Panc1 (cell line): ENCODE measurements at regions not wholly inside any gene's neighbourhood (a gene's known extent, or its start where the extent isn't known, plus 50 kb on each side); places are given as distances from the start of the nearest gene placed in this dataset.

Experiments
- ATAC-seq: fragments of 200-7000 bp; cut with Tn5 transposase; 2 replicates; pipeline ENCODE4 v1.9.1; 2020; ENCODE audit warnings: mild to moderate bottlenecking, moderate library complexity
- BruUV-seq: library from RNA; stranded (reverse); fragments of 400-500 nt; replicated peaks from 2 replicates; lab custom pipeline; 2021; lab: Mats Ljungman, UMichigan
- CTCF ChIA-PET: fragments of 300-600 bp; sonication (Branson Sonifier 250); formaldehyde crosslinking; loops from one replicate; lab custom pipeline; 2022; ENCODE audit warnings: antibody characterized with exemption; lab: Charles Lee
- POLR2A ChIA-PET: fragments of 300-600 bp; sonication (Branson Sonifier 250); formaldehyde crosslinking; loops from one replicate; lab custom pipeline; 2022; ENCODE audit warnings: antibody characterized with exemption; lab: Charles Lee
- DNase-seq: peaks from one replicate; pipeline ENCODE4 v3.0.0-alpha.2; 2010; ENCODE audit warnings: low read depth, low spot score
- H3K27ac ChIP-seq: 2 replicates; pipeline ENCODE4 v1.5.1; 2011; ENCODE audit warnings: mild to moderate bottlenecking, low read length, inconsistent platforms
- H3K27me3 ChIP-seq: fragments of 200-500 bp; sonication (Bioruptor generic); 2 replicates; pipeline ENCODE4 v1.6.0; 2014; ENCODE audit warnings: low read length, inconsistent platforms; ENCODE audit not compliant: control insufficient read depth, insufficient read depth
- H3K36me3 ChIP-seq: fragments of 200-500 bp; sonication (Bioruptor generic); 2 replicates; pipeline ENCODE4 v1.5.1; 2014; ENCODE audit warnings: inconsistent platforms, mild to moderate bottlenecking, low read length, moderate library complexity; ENCODE audit not compliant: control insufficient read depth, insufficient read depth
- H3K4me1 ChIP-seq: 2 replicates; pipeline ENCODE4 v1.5.1; 2011; ENCODE audit warnings: inconsistent platforms, mild to moderate bottlenecking, low read length, moderate library complexity; ENCODE audit not compliant: control insufficient read depth, insufficient read depth
- H3K4me3 ChIP-seq, 2 experiments: 2 replicates each; pipeline ENCODE4 v1.5.1; 2011 to 2012; ENCODE audit warnings: low read depth in 2 of 2, low read length in 2 of 2, mild to moderate bottlenecking in 2 of 2, inconsistent platforms in 1 of 2, moderate library complexity in 1 of 2
- H3K9me3 ChIP-seq: fragments of 200-500 bp; sonication (Bioruptor generic); 2 replicates; pipeline ENCODE4 v1.5.1; 2014; ENCODE audit warnings: low read depth, mild to moderate bottlenecking, inconsistent platforms, low read length, moderate library complexity; ENCODE audit not compliant: control insufficient read depth, insufficient read depth
- CTCF ChIP-seq: fragments of 450-650 bp; IDR thresholded peaks from 2 replicates; pipeline ENCODE4 v1.5.1; 2017; ENCODE audit warnings: mild to moderate bottlenecking
- POLR2AphosphoS5 ChIP-seq: IDR thresholded peaks from 2 replicates; pipeline ENCODE4 v1.6.1; 2012; ENCODE audit warnings: mild to moderate bottlenecking, low read depth, low read length, moderate library complexity
- REST ChIP-seq, 2 experiments: IDR thresholded peaks; 2 replicates each; pipeline ENCODE4 v1.6.1; 2011 to 2012; ENCODE audit warnings: low read depth in 2 of 2, control low read depth in 1 of 2, low read length in 1 of 2, mild to moderate bottlenecking in 1 of 2, moderate library complexity in 1 of 2; ENCODE audit not compliant: insufficient read depth in 1 of 2
- SIN3A ChIP-seq: IDR thresholded peaks from 2 replicates; pipeline ENCODE4 v1.6.1; 2012; ENCODE audit warnings: low read depth, mild to moderate bottlenecking, low read length, moderate library complexity, borderline replicate concordance; ENCODE audit not compliant: insufficient read depth
- TCF7L2 ChIP-seq: IDR thresholded peaks from 2 replicates; pipeline ENCODE4 v1.6.1; 2011; ENCODE audit warnings: mild to moderate bottlenecking, low read depth, low read length, inconsistent platforms
- in situ Hi-C: cut with HindIII; loops from 2 replicates; pipeline ENCODE4 v1.10.0; 2016; ENCODE audit warnings: low sequenced_read_pairs, low pct_unique_long_range_greater_than_20kb
- intact Hi-C: fragments of 100-400 bp; cut with micrococcal nuclease; formaldehyde crosslinking; loops from one replicate; pipeline ENCODE4 v1.10.0; 2022; ENCODE audit not compliant: unreplicated experiment

DNA sequence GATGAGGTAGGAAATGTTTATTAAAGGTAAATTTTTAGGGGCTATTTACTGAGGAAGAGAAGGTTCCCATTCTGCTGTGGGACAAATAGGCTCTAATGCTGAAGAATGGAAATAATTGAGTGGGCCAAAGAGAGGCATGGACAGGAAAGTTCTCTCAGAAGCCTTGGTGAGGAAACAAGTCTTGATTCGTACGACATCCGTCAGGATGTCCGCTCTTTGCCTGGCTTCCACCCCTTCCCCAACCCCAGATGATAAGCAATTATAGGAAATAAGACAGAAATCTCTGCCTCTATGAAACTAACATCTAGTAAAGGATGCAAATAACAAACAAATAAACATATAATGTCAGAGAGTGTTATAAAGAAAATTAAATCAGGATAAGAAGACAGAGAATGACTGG lies 91.7 kb upstream of the BCAT1 start:
- TF ChIP-seq SIN3A = no peak
- TF ChIP-seq POLR2AphosphoS5 = no peak
- TF ChIP-seq TCF7L2 = no peak
- TF ChIP-seq CTCF = no peak
- no peak for TF ChIP-seq REST (IDR thresholded peaks at IDR 0.05; ENCODE audit: insufficient read depth in 1 of 2, low read depth in 2 of 2, low read length in 1 of 2)
- no peak for ATAC-seq
- H3K4me3 ChIP-seq = no peak overlapping the region
- peaks cover 4% of the 10 kb centered on the region for H3K27me3 ChIP-seq
- no TSS peak for BruUV-seq
- ChIA-PET POLR2A (no interaction called here), CTCF (interaction anchor here (0.6 kb wide), 1 partner anchor 11 kb away, joined by 6 read pairs; no protein-coding TSS in a partner anchor)
- H3K9me3 ChIP-seq = peaks cover 1% of the 10 kb centered on the region
- no peaks in the 10 kb centered on the region for H3K4me1 ChIP-seq
- no peak overlapping the region for H3K27ac ChIP-seq
- no peak for DNase-seq
- H3K36me3 ChIP-seq = no peaks in the 10 kb centered on the region
- in situ Hi-C loops = no loop called here
- intact Hi-C loops = no loop called here

DNA sequence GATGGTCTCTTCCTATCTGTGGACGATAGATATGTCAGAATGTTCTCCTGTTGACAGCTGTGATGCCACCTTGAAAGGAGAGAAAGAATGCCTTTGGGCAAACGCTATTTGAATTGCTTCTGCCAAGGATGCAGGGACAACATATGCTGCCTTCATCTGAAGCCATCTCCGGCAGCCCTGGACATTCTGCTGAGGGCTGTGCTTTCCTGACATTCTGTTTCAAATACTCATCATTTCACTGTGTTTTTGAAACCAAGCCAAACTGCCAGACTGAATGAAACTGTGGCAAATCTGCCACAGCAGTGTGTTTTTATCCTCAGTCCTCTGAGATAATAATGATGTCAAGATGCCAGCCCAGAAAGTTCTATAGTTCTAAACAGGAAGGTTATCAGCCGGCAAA lies 85.8 kb upstream of the BCAT1 start:
- Histone ChIP-seq H3K4me3 (no peak overlapping the region), H3K27me3 (peaks cover 16% of the 10 kb centered on the region), H3K4me1 (no peaks in the 10 kb centered on the region), H3K9me3 (no peaks in the 10 kb centered on the region), H3K27ac (no peak overlapping the region), H3K36me3 (no peaks in the 10 kb centered on the region)
- ChIA-PET POLR2A (no interaction called here), CTCF (no interaction called here)
- DNase-seq = no peak
- intact Hi-C loops = no loop called here
- no peak for TF ChIP-seq TCF7L2
- TF ChIP-seq REST (IDR thresholded peaks at IDR 0.05; ENCODE audit: insufficient read depth in 1 of 2, low read depth in 2 of 2, low read length in 1 of 2) = no peak
- no peak for TF ChIP-seq POLR2AphosphoS5
- TF ChIP-seq CTCF = no peak
- no peak for TF ChIP-seq SIN3A
- in situ Hi-C loops = no loop called here
- ATAC-seq = no peak
- BruUV-seq = no TSS peak
